ENCODE measurements at regions not wholly inside any gene's neighbourhood (a gene's known extent, or its start where the extent isn't known, plus 50 kb on each side); places are given as distances from the start of the nearest gene placed in this dataset.

DNA sequence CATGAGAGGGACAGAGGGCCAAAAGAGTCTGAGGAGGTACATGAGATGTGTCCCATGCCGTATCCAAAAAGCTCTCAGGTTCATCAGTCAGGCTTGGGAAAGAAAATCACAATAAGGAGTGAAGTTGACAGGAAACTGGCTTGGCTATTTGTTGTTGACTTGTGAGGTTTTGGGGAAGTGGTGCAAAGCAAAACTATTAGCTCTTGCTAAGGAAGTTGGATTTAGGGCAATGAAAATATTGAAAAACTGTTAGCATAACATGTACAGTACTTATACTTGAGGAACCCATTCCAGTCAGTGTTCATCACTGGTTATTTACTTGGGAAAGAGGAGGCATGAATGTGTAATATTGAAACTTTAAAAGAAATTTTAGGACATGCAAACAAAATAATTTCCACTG is 145.9 kb downstream of the DUSP6 start:
- no peaks in the 10 kb centered on the region for H3K9me3 Mint-ChIP-seq
- H3K4me1 Mint-ChIP-seq, result peaks cover 15% of the 10 kb centered on the region
- TF ChIP-seq, protein P1, sequence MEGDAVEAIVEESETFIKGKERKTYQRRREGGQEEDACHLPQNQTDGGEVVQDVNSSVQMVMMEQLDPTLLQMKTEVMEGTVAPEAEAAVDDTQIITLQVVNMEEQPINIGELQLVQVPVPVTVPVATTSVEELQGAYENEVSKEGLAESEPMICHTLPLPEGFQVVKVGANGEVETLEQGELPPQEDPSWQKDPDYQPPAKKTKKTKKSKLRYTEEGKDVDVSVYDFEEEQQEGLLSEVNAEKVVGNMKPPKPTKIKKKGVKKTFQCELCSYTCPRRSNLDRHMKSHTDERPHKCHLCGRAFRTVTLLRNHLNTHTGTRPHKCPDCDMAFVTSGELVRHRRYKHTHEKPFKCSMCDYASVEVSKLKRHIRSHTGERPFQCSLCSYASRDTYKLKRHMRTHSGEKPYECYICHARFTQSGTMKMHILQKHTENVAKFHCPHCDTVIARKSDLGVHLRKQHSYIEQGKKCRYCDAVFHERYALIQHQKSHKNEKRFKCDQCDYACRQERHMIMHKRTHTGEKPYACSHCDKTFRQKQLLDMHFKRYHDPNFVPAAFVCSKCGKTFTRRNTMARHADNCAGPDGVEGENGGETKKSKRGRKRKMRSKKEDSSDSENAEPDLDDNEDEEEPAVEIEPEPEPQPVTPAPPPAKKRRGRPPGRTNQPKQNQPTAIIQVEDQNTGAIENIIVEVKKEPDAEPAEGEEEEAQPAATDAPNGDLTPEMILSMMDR (IDR thresholded peaks at IDR 0.05; ENCODE audit: unreplicated experiment), result no peak
- H3K36me3 Mint-ChIP-seq, result no peaks in the 10 kb centered on the region
- no peak overlapping the region for H3K4me3 Mint-ChIP-seq
- no peaks in the 10 kb centered on the region for H3K27me3 Mint-ChIP-seq (ENCODE audit: low read depth)
- H3K27ac Mint-ChIP-seq, result no peak overlapping the region
- DNase-seq (ENCODE audit: low spot score in 2 of 2, unreplicated experiment in 2 of 2), result no peak

DNA sequence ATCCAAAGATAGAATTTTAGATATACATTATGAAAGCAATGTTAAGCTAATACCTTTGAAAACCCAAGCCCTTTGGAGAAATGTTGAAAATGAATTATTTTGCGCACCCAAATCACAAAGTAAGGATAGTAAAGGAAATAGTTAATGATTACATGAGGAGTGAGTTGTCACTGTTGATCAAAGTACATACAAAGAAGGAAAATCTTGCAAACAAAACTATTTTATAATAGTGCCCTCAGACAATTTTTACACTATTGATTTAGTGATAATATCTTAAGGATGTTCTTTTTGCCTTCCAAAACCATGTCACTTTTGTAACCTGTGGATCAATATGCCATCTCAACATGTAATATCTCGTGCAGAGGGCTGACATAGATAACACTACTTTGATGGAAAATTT is 146.8 kb downstream of the DUSP6 start:
- H3K36me3 Mint-ChIP-seq, result no peaks in the 10 kb centered on the region
- no peak overlapping the region for H3K27ac Mint-ChIP-seq
- H3K4me3 Mint-ChIP-seq, result no peak overlapping the region
- H3K27me3 Mint-ChIP-seq (ENCODE audit: low read depth), result no peaks in the 10 kb centered on the region
- TF ChIP-seq, protein P1 (IDR thresholded peaks at IDR 0.05; ENCODE audit: unreplicated experiment), result no peak
- peaks cover 15% of the 10 kb centered on the region for H3K4me1 Mint-ChIP-seq
- no peaks in the 10 kb centered on the region for H3K9me3 Mint-ChIP-seq
- no peak for DNase-seq (ENCODE audit: low spot score in 2 of 2, unreplicated experiment in 2 of 2)

DNA sequence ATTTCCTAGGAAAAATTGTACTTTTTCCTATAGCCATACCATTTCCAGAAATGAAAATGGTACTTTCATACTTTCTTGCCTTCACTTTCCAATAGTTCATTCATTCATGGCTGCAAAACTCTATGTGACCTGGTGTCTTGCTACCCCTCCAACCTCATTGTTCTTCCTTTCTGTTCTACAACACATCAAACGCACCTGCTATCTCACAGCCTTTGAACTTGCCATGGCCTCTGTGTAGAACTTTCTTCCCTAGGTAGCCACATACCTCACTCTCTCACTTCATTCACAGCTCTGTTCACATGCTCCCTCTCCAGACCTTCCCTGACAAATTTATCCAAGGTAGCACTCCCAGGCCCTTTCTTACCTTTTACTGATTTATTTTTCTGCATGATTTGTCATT is 149.2 kb downstream of the DUSP6 start:
- no peaks in the 10 kb centered on the region for H3K27me3 Mint-ChIP-seq (ENCODE audit: low read depth)
- peaks cover 6% of the 10 kb centered on the region for H3K4me1 Mint-ChIP-seq
- H3K9me3 Mint-ChIP-seq, result no peaks in the 10 kb centered on the region
- TF ChIP-seq, protein P1 (IDR thresholded peaks at IDR 0.05; ENCODE audit: unreplicated experiment), result no peak
- no peak overlapping the region for H3K27ac Mint-ChIP-seq
- no peak overlapping the region for H3K4me3 Mint-ChIP-seq
- no peak for DNase-seq (ENCODE audit: low spot score in 2 of 2, unreplicated experiment in 2 of 2)
- H3K36me3 Mint-ChIP-seq, result no peaks in the 10 kb centered on the region

DNA sequence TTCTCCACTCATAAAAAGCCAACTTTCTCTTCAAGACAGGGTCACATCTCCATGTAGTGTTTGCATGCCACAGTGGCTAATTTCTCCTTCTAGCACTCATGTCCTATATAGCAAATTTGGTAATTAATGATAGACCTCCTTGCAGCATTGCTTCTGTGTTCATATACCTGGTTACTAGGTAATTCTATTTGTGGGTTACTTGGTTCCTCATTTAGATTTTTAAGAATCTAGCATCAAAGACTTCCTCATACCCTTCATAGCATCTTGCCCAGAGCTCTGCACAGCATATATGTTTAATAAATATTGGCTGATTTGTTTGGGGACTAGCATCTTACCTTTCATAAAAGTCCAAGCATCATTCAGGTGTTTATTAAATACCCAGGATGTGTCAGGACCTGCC is 152.1 kb downstream of the DUSP6 start:
- no peak for DNase-seq (ENCODE audit: low spot score in 2 of 2, unreplicated experiment in 2 of 2)

DNA sequence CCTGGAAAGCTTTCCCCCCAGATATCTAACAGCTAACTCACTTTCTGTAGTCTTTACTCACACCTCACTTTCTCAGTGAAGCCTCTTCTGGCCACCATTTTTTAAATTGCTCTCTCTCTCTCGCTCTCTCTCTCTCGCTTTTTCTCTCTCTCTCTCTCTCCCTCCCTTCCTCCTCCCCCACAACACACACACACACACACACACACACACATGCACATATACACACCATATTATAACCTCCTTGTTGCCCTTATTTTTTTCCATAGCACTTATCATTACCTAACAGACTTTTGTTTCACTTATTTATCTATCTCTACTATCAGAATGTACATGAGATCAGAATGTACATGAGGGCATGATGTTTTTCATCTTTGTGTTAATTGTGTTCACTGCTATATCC is 156.8 kb downstream of the DUSP6 start:
- Mint-ChIP-seq H3K4me1 (no peaks in the 10 kb centered on the region), H3K9me3 (peaks cover 6% of the 10 kb centered on the region), H3K36me3 (no peaks in the 10 kb centered on the region), H3K27ac (no peak overlapping the region), H3K4me3 (no peak overlapping the region), H3K27me3 (ENCODE audit: low read depth) (no peaks in the 10 kb centered on the region)
- TF ChIP-seq, protein P1 (IDR thresholded peaks at IDR 0.05; ENCODE audit: unreplicated experiment), result no peak
- no peak for DNase-seq (ENCODE audit: low spot score in 2 of 2, unreplicated experiment in 2 of 2)

More for the DNA sequence above, 152.1 kb downstream of the DUSP6 start:
- Mint-ChIP-seq H3K4me3 (no peak overlapping the region), H3K36me3 (no peaks in the 10 kb centered on the region), H3K27ac (no peak overlapping the region), H3K4me1 (no peaks in the 10 kb centered on the region), H3K9me3 (no peaks in the 10 kb centered on the region), H3K27me3 (ENCODE audit: low read depth) (no peaks in the 10 kb centered on the region)
- TF ChIP-seq, protein P1 (IDR thresholded peaks at IDR 0.05; ENCODE audit: unreplicated experiment), result no peak

DNA sequence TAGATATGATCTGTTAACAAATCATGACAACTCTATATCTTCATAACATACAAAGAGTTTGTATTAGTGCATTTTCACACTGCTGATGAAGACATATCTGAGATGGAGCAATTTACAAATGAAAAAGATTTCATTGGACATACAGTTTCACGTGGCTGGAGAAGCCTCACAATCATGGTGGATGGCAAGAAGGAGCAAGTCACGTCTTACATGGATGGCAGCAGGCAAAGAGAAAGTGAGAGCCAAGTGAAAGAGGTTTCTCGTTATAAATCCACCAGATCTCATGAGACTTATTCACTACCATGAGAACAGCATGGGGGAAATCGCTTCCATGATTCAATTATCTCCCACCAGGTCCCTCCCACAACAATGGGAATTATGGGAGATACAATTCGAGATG is 157.6 kb downstream of the DUSP6 start:
- DNase-seq (ENCODE audit: low spot score in 2 of 2, unreplicated experiment in 2 of 2), result no peak
- H3K36me3 Mint-ChIP-seq, result no peaks in the 10 kb centered on the region
- H3K9me3 Mint-ChIP-seq, result peaks cover 10% of the 10 kb centered on the region
- TF ChIP-seq, protein P1 (IDR thresholded peaks at IDR 0.05; ENCODE audit: unreplicated experiment), result no peak
- H3K4me3 Mint-ChIP-seq, result no peak overlapping the region
- H3K27ac Mint-ChIP-seq, result no peak overlapping the region
- H3K4me1 Mint-ChIP-seq, result no peaks in the 10 kb centered on the region
- H3K27me3 Mint-ChIP-seq (ENCODE audit: low read depth), result no peaks in the 10 kb centered on the region
